Islet precursor cell (in vitro differentiated cells): ENCODE measurements at regions not wholly inside any gene's neighbourhood (a gene's known extent, or its start where the extent isn't known, plus 50 kb on each side); places are given as distances from the start of the nearest gene placed in this dataset.

Experiments used
- DNase-seq: peaks from one replicate; pipeline ENCODE4 v3.0.0-alpha.2; 2018

GRCh38 chr2:136557203-136557602 lies 208.1 kb upstream of the THSD7B start:
- no peak for DNase-seq

GRCh38 chr2:136550181-136550580 lies 215.2 kb upstream of the THSD7B start:
- no peak for DNase-seq

- no peak for DNase-seq
Measured at GRCh38 chr2:136539355-136539754, 226.0 kb upstream of the THSD7B start.

- DNase-seq: no peak
Measured at GRCh38 chr2:136538489-136538888, 226.9 kb upstream of the THSD7B start.

- no peak for DNase-seq
Measured at GRCh38 chr2:136534811-136535210, 230.5 kb upstream of the THSD7B start.

GRCh38 chr2:136532171-136532570 lies 233.2 kb upstream of the THSD7B start:
- DNase-seq: no peak

GRCh38 chr2:136531731-136532130 lies 233.6 kb upstream of the THSD7B start:
- DNase-seq: no peak

GRCh38 chr2:136530146-136530545 lies 235.2 kb upstream of the THSD7B start:
- no peak for DNase-seq

- peak; percentile 68 for DNase-seq
Measured at GRCh38 chr2:136527560-136527959, 237.8 kb upstream of the THSD7B start.

GRCh38 chr2:136522724-136523123 lies 242.6 kb upstream of the THSD7B start:
- no peak for DNase-seq

- DNase-seq: no peak
Measured at GRCh38 chr2:136517716-136518115, 247.6 kb upstream of the THSD7B start.

GRCh38 chr2:136510244-136510643 lies 255.1 kb upstream of the THSD7B start:
- DNase-seq: no peak

GRCh38 chr2:136505462-136505861 lies 259.9 kb upstream of the THSD7B start:
- DNase-seq: no peak

- DNase-seq: no peak
Measured at GRCh38 chr2:136502660-136503059, 262.7 kb upstream of the THSD7B start.

GRCh38 chr2:136497709-136498108 lies 267.6 kb upstream of the THSD7B start:
- no peak for DNase-seq

- DNase-seq: no peak
Measured at GRCh38 chr2:136496966-136497365, 268.4 kb upstream of the THSD7B start.

GRCh38 chr2:136495636-136496035 lies 269.7 kb upstream of the THSD7B start:
- no peak for DNase-seq

GRCh38 chr2:136492901-136493300 lies 272.4 kb upstream of the THSD7B start:
- DNase-seq: no peak

GRCh38 chr2:136490100-136490499 lies 275.2 kb upstream of the THSD7B start:
- no peak for DNase-seq

- DNase-seq: no peak
Measured at GRCh38 chr2:136487421-136487820, 277.9 kb upstream of the THSD7B start.

- DNase-seq: no peak
Measured at GRCh38 chr2:136486115-136486514, 279.2 kb upstream of the THSD7B start.

- no peak for DNase-seq
Measured at GRCh38 chr2:136482966-136483365, 282.4 kb upstream of the THSD7B start.

GRCh38 chr2:136482006-136482405 lies 283.3 kb upstream of the THSD7B start:
- DNase-seq: no peak

GRCh38 chr2:136479696-136480095 lies 285.6 kb upstream of the THSD7B start:
- no peak for DNase-seq

GRCh38 chr2:136468799-136469369 lies 296.5 kb upstream of the THSD7B start:
- no peak for DNase-seq

GRCh38 chr2:136452528-136452927 lies 312.8 kb upstream of the THSD7B start:
- DNase-seq: no peak
